ENCODE measurements at regions not wholly inside any gene's neighbourhood (a gene's known extent, or its start where the extent isn't known, plus 50 kb on each side); places are given as distances from the start of the nearest gene placed in this dataset.

GRCh38 chr2:19667085-19667484 is 234.7 kb downstream of the TTC32 start:
- Histone ChIP-seq H3K27me3 (no peaks in the 10 kb centered on the region), H3K4me3 (no peak overlapping the region), H3K27ac (no peak overlapping the region), H3K9me3 (replicated peaks in 1 of 3) (no peaks in the 10 kb centered on the region), H3K36me3 (replicated peaks in 1 of 2) (no peaks in the 10 kb centered on the region), H3K4me1 (replicated peaks in 1 of 2) (no peaks in the 10 kb centered on the region)
- intact Hi-C loops (cut with DNase I) = no loop called here
- no peak for DNase-seq
- no peak for TF ChIP-seq POLR2A (IDR thresholded peaks at IDR 0.05)
- TF ChIP-seq CTCF (IDR thresholded peaks at IDR 0.05) = no peak
- WGBS, 4 donors = 48 to 57% (median 54%) methylated on average over 3 of the region's 3 CpGs

- no peak for DNase-seq
- H3K36me3 ChIP-seq (replicated peaks in 1 of 2) = no peaks in the 10 kb centered on the region
- no peaks in the 10 kb centered on the region for H3K9me3 ChIP-seq (replicated peaks in 1 of 3)
- H3K27me3 ChIP-seq = no peaks in the 10 kb centered on the region
- TF ChIP-seq POLR2A (IDR thresholded peaks at IDR 0.05) = no peak
- TF ChIP-seq CTCF (IDR thresholded peaks at IDR 0.05) = no peak
- intact Hi-C loops (cut with DNase I) = no loop called here
- no peak overlapping the region for H3K27ac ChIP-seq
- WGBS, 4 donors = 63 to 79% (median 76%) methylated on average over 4 of the region's 4 CpGs
- no peaks in the 10 kb centered on the region for H3K4me1 ChIP-seq (replicated peaks in 1 of 2)
- no peak overlapping the region for H3K4me3 ChIP-seq
These were observed 237.1 kb downstream of the TTC32 start for GRCh38 chr2:19664646-19665045.

- no peaks in the 10 kb centered on the region for H3K36me3 ChIP-seq (replicated peaks in 1 of 2)
- H3K9me3 ChIP-seq (replicated peaks in 1 of 3) = no peaks in the 10 kb centered on the region
- no peaks in the 10 kb centered on the region for H3K27me3 ChIP-seq
- WGBS, 4 donors = 60 to 76% (median 65%) methylated on average over 2 to 3 of the region's 3 CpGs
- DNase-seq = no peak
- H3K4me1 ChIP-seq (replicated peaks in 1 of 2) = no peaks in the 10 kb centered on the region
- H3K27ac ChIP-seq = no peak overlapping the region
- TF ChIP-seq CTCF (IDR thresholded peaks at IDR 0.05) = no peak
- TF ChIP-seq POLR2A (IDR thresholded peaks at IDR 0.05) = no peak
- intact Hi-C loops (cut with DNase I) = no loop called here
- no peak overlapping the region for H3K4me3 ChIP-seq
These were observed 242.6 kb downstream of the TTC32 start for GRCh38 chr2:19659024-19659792.

GRCh38 chr2:19656011-19656410 is 245.8 kb downstream of the TTC32 start:
- DNase-seq = no peak
- Histone ChIP-seq H3K27me3 (no peaks in the 10 kb centered on the region), H3K4me3 (no peak overlapping the region), H3K36me3 (replicated peaks in 1 of 2) (no peaks in the 10 kb centered on the region), H3K4me1 (replicated peaks in 1 of 2) (no peaks in the 10 kb centered on the region), H3K9me3 (replicated peaks in 1 of 3) (no peaks in the 10 kb centered on the region), H3K27ac (no peak overlapping the region)
- WGBS, 4 donors = 85 to 89% (median 86%) methylated on average over 1 of the region's 1 CpG
- intact Hi-C loops (cut with DNase I) = no loop called here
- TF ChIP-seq POLR2A (IDR thresholded peaks at IDR 0.05) (no peak), CTCF (IDR thresholded peaks at IDR 0.05) (no peak)

Data from adrenal gland (tissue), 9 donors.